ENCODE measurements at regions not wholly inside any gene's neighbourhood (a gene's known extent, or its start where the extent isn't known, plus 50 kb on each side); places are given as distances from the start of the nearest gene placed in this dataset.
"Not testable (repeated sequence)": the region's sequence is repeated elsewhere in the genome, so short reads cannot be mapped to it uniquely, and the experiment has no call there.

- no peak for DNase-seq (ENCODE audit: low spot score)
Observed at GRCh38 chr20:5393218-5393870, 76.6 kb upstream of the PROKR2 start.

DNA sequence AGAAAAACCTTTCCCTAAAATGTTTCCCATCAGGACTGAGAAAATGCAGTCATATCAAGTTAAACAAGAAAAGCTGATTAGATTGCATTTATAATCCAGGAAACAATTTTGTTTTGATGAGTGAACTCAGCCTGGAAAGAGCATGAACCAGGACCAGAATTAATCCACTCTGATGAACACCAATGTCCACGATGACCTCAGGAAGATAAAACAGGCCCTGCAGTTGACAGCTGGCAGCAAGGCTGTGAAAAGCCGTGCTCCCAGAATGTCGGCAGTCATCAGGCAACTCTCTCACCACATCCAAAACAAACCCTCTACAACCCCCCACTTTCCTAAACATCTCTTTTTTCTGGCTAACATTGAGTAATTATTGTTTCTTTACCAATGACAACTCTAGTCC lies 74.0 kb upstream of the PROKR2 start:
- DNase-seq (ENCODE audit: low spot score): no peak

GRCh38 chr20:5386846-5387245 lies 70.1 kb upstream of the PROKR2 start:
- not testable (repeated sequence) for DNase-seq (ENCODE audit: low spot score)

DNA sequence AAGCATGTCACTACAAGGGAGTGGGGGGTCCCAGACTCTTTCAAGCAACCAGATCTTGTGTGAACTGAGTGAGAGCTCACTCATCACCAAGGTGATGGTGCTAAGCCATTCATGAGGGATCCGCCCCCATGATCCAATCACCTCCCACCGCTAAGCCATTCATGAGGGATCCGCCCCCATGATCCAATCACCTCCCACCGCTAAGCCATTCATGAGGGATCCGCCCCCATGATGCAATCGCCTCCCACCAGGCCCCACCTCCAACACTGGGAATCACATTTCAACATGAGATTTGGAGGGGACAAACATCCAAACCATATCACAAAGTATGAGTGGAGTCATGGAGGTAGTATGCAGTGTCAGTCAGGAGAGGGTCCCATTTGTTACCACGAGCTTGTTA lies 64.8 kb upstream of the PROKR2 start:
- DNase-seq (ENCODE audit: low spot score): not testable (repeated sequence)

GRCh38 chr20:5377484-5377883 lies 60.7 kb upstream of the PROKR2 start:
- DNase-seq (ENCODE audit: low spot score): no peak

- DNase-seq (ENCODE audit: low spot score): no peak
Observed at GRCh38 chr20:5376228-5376627, 59.5 kb upstream of the PROKR2 start.

- DNase-seq (ENCODE audit: low spot score): no peak
Observed at GRCh38 chr20:5374171-5374570, 57.4 kb upstream of the PROKR2 start.

GRCh38 chr20:5372371-5372770 lies 55.6 kb upstream of the PROKR2 start:
- DNase-seq (ENCODE audit: low spot score): no peak

- no peak for DNase-seq (ENCODE audit: low spot score)
Observed at GRCh38 chr20:5369629-5370028, 52.9 kb upstream of the PROKR2 start.

Measured in ureter (tissue), 1 donor.